ENCODE measurements at regions not wholly inside any gene's neighbourhood (a gene's known extent, or its start where the extent isn't known, plus 50 kb on each side); places are given as distances from the start of the nearest gene placed in this dataset.
A peak's percentile ranks its signal among the peaks of the same experiment; 100 is the strongest.

GRCh38 chr2:20524412-20525040, 77.7 kb downstream of the RHOB start:
- Histone ChIP-seq H3K9me3 (no peaks in the 10 kb centered on the region), H3K27me3 (no peaks in the 10 kb centered on the region), H3K36me3 (no peaks in the 10 kb centered on the region), H3K4me3 (no peak overlapping the region), H3K27ac (peak overlapping the region; percentile 57 to 78 (median 70)), H3K4me1 (peaks cover 19 to 25% (median 20%) of the 10 kb centered on the region in 4 donors)
- 51 to 61% methylated on average over 13 to 16 of the region's 16 CpGs for WGBS, 2 donors
- ATAC-seq (ENCODE audit: low FRiP score in 2 of 2) (peak in 1 of 2 donors; percentile 22), DNase-seq (peak in 1 of 2 donors; percentile 37)
- TF ChIP-seq POLR2A (IDR thresholded peaks at IDR 0.05) (no peak), POLR2AphosphoS5 (IDR thresholded peaks at IDR 0.05) (no peak), EP300 (IDR thresholded peaks at IDR 0.05) (peak in 1 of 4 donors; percentile 5), CTCF (IDR thresholded peaks at IDR 0.05) (no peak)

GRCh38 chr2:20525041-20526035, 78.5 kb downstream of the RHOB start:
- H3K9me3 ChIP-seq, result no peaks in the 10 kb centered on the region
- no peaks in the 10 kb centered on the region for H3K27me3 ChIP-seq
- DNase-seq, result peak in 1 of 2 donors; percentile 90
- peak; percentile 63 to 81 for ATAC-seq (ENCODE audit: low FRiP score in 2 of 2)
- no peaks in the 10 kb centered on the region for H3K36me3 ChIP-seq
- peaks cover 19 to 25% (median 20%) of the 10 kb centered on the region in 4 donors for H3K4me1 ChIP-seq
- no peak overlapping the region for H3K4me3 ChIP-seq
- TF ChIP-seq POLR2AphosphoS5 (IDR thresholded peaks at IDR 0.05) (peak in 1 of 2 donors; percentile 49), POLR2A (IDR thresholded peaks at IDR 0.05) (no peak), EP300 (IDR thresholded peaks at IDR 0.05) (peak in 1 of 4 donors; percentile 18), CTCF (IDR thresholded peaks at IDR 0.05) (peak in 4 of 6 experiments; percentile 15 to 44 (median 33))
- WGBS, 2 donors, result 67 to 86% methylated on average over 6 to 17 of the region's 17 CpGs
- peak overlapping the region; percentile 57 to 78 (median 70) for H3K27ac ChIP-seq

GRCh38 chr2:20526160-20526559, 79.3 kb downstream of the RHOB start:
- peak overlapping the region in 3 of 4 donors; percentile 57 to 78 (median 72) for H3K27ac ChIP-seq
- H3K4me1 ChIP-seq, result peaks cover 19 to 25% (median 20%) of the 10 kb centered on the region in 4 donors
- H3K9me3 ChIP-seq, result no peaks in the 10 kb centered on the region
- ATAC-seq (ENCODE audit: low FRiP score in 2 of 2) (no peak), DNase-seq (no peak)
- 90 to 96% methylated on average over 3 of the region's 3 CpGs for WGBS, 2 donors
- no peak for TF ChIP-seq POLR2AphosphoS5 (IDR thresholded peaks at IDR 0.05)
- TF ChIP-seq CTCF (IDR thresholded peaks at IDR 0.05), result no peak
- no peak for TF ChIP-seq EP300 (IDR thresholded peaks at IDR 0.05)
- no peaks in the 10 kb centered on the region for H3K36me3 ChIP-seq
- no peak overlapping the region for H3K4me3 ChIP-seq
- no peaks in the 10 kb centered on the region for H3K27me3 ChIP-seq

GRCh38 chr2:20526708-20527107, 79.8 kb downstream of the RHOB start:
- Histone ChIP-seq H3K27me3 (no peaks in the 10 kb centered on the region), H3K36me3 (no peaks in the 10 kb centered on the region), H3K4me3 (no peak overlapping the region), H3K9me3 (no peaks in the 10 kb centered on the region), H3K4me1 (peaks cover 19 to 25% (median 20%) of the 10 kb centered on the region in 4 donors), H3K27ac (no peak overlapping the region)
- 54 to 76% methylated on average over 5 of the region's 5 CpGs for WGBS, 2 donors
- ATAC-seq (ENCODE audit: low FRiP score in 2 of 2) (no peak), DNase-seq (no peak)
- TF ChIP-seq POLR2A (IDR thresholded peaks at IDR 0.05) (no peak), EP300 (IDR thresholded peaks at IDR 0.05) (no peak), CTCF (IDR thresholded peaks at IDR 0.05) (no peak), POLR2AphosphoS5 (IDR thresholded peaks at IDR 0.05) (no peak)

All from upper lobe of left lung (tissue), 6 donors.